Erythroblast (primary cell): ENCODE measurements at regions not wholly inside any gene's neighbourhood (a gene's known extent, or its start where the extent isn't known, plus 50 kb on each side); places are given as distances from the start of the nearest gene placed in this dataset.

ENCODE experiments used
- GATA1 ChIP-seq: IDR thresholded peaks from 2 replicates; pipeline ENCODE4 v1.6.1; 2011; ENCODE audit warnings: low read depth, mild to moderate bottlenecking, control low read depth, low read length, moderate library complexity
- POLR2A ChIP-seq: IDR thresholded peaks from 2 replicates; pipeline ENCODE4 v1.6.1; 2011; ENCODE audit warnings: mild to moderate bottlenecking, low read length

GRCh38 chr7:51458693-51459092 lies 142.1 kb upstream of the COBL start:
- no peak for TF ChIP-seq POLR2A
- TF ChIP-seq GATA1, result no peak
